Effector memory CD4-positive, alpha-beta T cell (primary cell): ENCODE measurements at regions not wholly inside any gene's neighbourhood (a gene's known extent, or its start where the extent isn't known, plus 50 kb on each side); places are given as distances from the start of the nearest gene placed in this dataset.

Experiments
- DNase-seq, 3 donors: peaks; one replicate each; pipeline ENCODE4 v3.0.0-alpha.2; 2020
- H3K27ac ChIP-seq: 2 replicates; pipeline ENCODE4 v1.7.0; 2013; ENCODE audit warnings: mild to moderate bottlenecking, low read length, moderate library complexity; ENCODE audit not compliant: insufficient read depth, poor library complexity, severe bottlenecking
- H3K27me3 ChIP-seq: replicated peaks from 2 replicates; pipeline ENCODE4 v1.7.0; 2013; ENCODE audit warnings: mild to moderate bottlenecking, low read length; ENCODE audit not compliant: insufficient read depth, control insufficient read depth, poor library complexity, severe bottlenecking
- H3K36me3 ChIP-seq: 2 replicates; pipeline ENCODE4 v1.7.0; 2013; ENCODE audit warnings: mild to moderate bottlenecking, low read length, moderate library complexity; ENCODE audit not compliant: control insufficient read depth, insufficient read depth
- H3K4me1 ChIP-seq: 2 replicates; pipeline ENCODE4 v1.7.0; 2013; ENCODE audit warnings: low read length, mild to moderate bottlenecking; ENCODE audit not compliant: control insufficient read depth, insufficient read depth, poor library complexity, severe bottlenecking
- H3K4me3 ChIP-seq: 2 replicates; pipeline ENCODE4 v1.7.0; 2013; ENCODE audit warnings: low read length, low read depth, mild to moderate bottlenecking; ENCODE audit not compliant: insufficient read depth, poor library complexity, severe bottlenecking
- H3K9me3 ChIP-seq: 2 replicates; pipeline ENCODE4 v1.7.0; 2013; ENCODE audit warnings: mild to moderate bottlenecking, low read length, moderate library complexity; ENCODE audit not compliant: control insufficient read depth

- H3K4me3 ChIP-seq: no peak overlapping the region
- no peak for DNase-seq
- H3K27me3 ChIP-seq: peaks cover 2% of the 10 kb centered on the region
- H3K36me3 ChIP-seq: no peaks in the 10 kb centered on the region
- no peak overlapping the region for H3K27ac ChIP-seq
- H3K4me1 ChIP-seq: peaks cover 32% of the 10 kb centered on the region
- H3K9me3 ChIP-seq: no peaks in the 10 kb centered on the region
Measured at GRCh38 chr15:70487387-70487740, 276.0 kb downstream of the UACA start.

- Histone ChIP-seq H3K27ac (no peak overlapping the region), H3K27me3 (peaks cover 2% of the 10 kb centered on the region), H3K4me3 (no peak overlapping the region), H3K4me1 (peaks cover 27% of the 10 kb centered on the region), H3K36me3 (no peaks in the 10 kb centered on the region), H3K9me3 (no peaks in the 10 kb centered on the region)
- peak in 2 of 3 donors; percentile 26 to 35 for DNase-seq
Measured at GRCh38 chr15:70486451-70487386, 276.6 kb downstream of the UACA start.

- peaks cover 2% of the 10 kb centered on the region for H3K27me3 ChIP-seq
- H3K4me1 ChIP-seq: peaks cover 20% of the 10 kb centered on the region
- H3K4me3 ChIP-seq: no peak overlapping the region
- no peaks in the 10 kb centered on the region for H3K36me3 ChIP-seq
- H3K27ac ChIP-seq: no peak overlapping the region
- no peaks in the 10 kb centered on the region for H3K9me3 ChIP-seq
- DNase-seq: no peak
Measured at GRCh38 chr15:70486012-70486411, 277.3 kb downstream of the UACA start.

GRCh38 chr15:70484993-70485392, 278.4 kb downstream of the UACA start:
- Histone ChIP-seq H3K27ac (no peak overlapping the region), H3K4me3 (no peak overlapping the region), H3K9me3 (no peaks in the 10 kb centered on the region), H3K27me3 (no peaks in the 10 kb centered on the region), H3K4me1 (peaks cover 21% of the 10 kb centered on the region), H3K36me3 (no peaks in the 10 kb centered on the region)
- no peak for DNase-seq

- DNase-seq: no peak
- H3K27me3 ChIP-seq: no peaks in the 10 kb centered on the region
- H3K4me3 ChIP-seq: no peak overlapping the region
- H3K9me3 ChIP-seq: no peaks in the 10 kb centered on the region
- H3K27ac ChIP-seq: no peak overlapping the region
- peaks cover 36% of the 10 kb centered on the region for H3K4me1 ChIP-seq
- H3K36me3 ChIP-seq: no peaks in the 10 kb centered on the region
Measured at GRCh38 chr15:70483513-70483912, 279.8 kb downstream of the UACA start.

- peaks cover 28% of the 10 kb centered on the region for H3K4me1 ChIP-seq
- H3K9me3 ChIP-seq: no peaks in the 10 kb centered on the region
- no peak overlapping the region for H3K27ac ChIP-seq
- peak; percentile 49 to 66 (median 57) for DNase-seq
- no peaks in the 10 kb centered on the region for H3K36me3 ChIP-seq
- no peak overlapping the region for H3K4me3 ChIP-seq
- H3K27me3 ChIP-seq: no peaks in the 10 kb centered on the region
Measured at GRCh38 chr15:70480196-70480856, 283.0 kb downstream of the UACA start.

GRCh38 chr15:70479785-70480184, 283.6 kb downstream of the UACA start:
- Histone ChIP-seq H3K4me1 (peaks cover 28% of the 10 kb centered on the region), H3K27me3 (no peaks in the 10 kb centered on the region), H3K9me3 (no peaks in the 10 kb centered on the region), H3K4me3 (no peak overlapping the region), H3K27ac (no peak overlapping the region), H3K36me3 (no peaks in the 10 kb centered on the region)
- no peak for DNase-seq

GRCh38 chr15:70479056-70479455, 284.3 kb downstream of the UACA start:
- Histone ChIP-seq H3K9me3 (no peaks in the 10 kb centered on the region), H3K27me3 (no peaks in the 10 kb centered on the region), H3K4me3 (no peak overlapping the region), H3K36me3 (no peaks in the 10 kb centered on the region), H3K27ac (no peak overlapping the region), H3K4me1 (peaks cover 28% of the 10 kb centered on the region)
- no peak for DNase-seq

- no peaks in the 10 kb centered on the region for H3K27me3 ChIP-seq
- no peaks in the 10 kb centered on the region for H3K9me3 ChIP-seq
- H3K36me3 ChIP-seq: no peaks in the 10 kb centered on the region
- H3K27ac ChIP-seq: no peak overlapping the region
- peaks cover 28% of the 10 kb centered on the region for H3K4me1 ChIP-seq
- no peak overlapping the region for H3K4me3 ChIP-seq
- DNase-seq: no peak
Measured at GRCh38 chr15:70478251-70478990, 284.9 kb downstream of the UACA start.
